ENCODE measurements at regions not wholly inside any gene's neighbourhood (a gene's known extent, or its start where the extent isn't known, plus 50 kb on each side); places are given as distances from the start of the nearest gene placed in this dataset.
A peak's percentile ranks its signal among the peaks of the same experiment; 100 is the strongest.

DNA sequence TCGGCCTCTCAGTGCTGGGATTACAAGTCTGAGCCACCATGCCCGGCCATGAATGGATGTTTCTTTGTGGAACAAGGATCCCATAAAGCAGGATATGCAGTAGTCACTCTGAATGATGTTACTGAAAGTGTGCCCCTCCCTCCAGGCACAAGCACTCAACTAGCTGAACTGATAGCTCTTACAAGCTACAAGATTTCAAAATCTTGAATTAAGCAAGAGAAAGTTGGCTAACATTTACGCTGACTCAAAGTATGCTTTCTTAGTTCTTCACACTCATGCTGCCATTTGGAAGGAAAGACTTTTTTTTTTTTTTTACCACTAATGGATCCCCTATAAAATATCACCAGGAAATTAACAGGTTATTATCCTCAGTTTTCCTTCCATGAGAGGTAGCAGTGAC, 549.0 kb upstream of the PKDCC start:
- DNase-seq = no peak

GRCh38 chr2:41500895-41501294, 546.9 kb upstream of the PKDCC start:
- DNase-seq = no peak

- DNase-seq = no peak
These were observed 545.1 kb upstream of the PKDCC start for GRCh38 chr2:41502752-41503151.

DNA sequence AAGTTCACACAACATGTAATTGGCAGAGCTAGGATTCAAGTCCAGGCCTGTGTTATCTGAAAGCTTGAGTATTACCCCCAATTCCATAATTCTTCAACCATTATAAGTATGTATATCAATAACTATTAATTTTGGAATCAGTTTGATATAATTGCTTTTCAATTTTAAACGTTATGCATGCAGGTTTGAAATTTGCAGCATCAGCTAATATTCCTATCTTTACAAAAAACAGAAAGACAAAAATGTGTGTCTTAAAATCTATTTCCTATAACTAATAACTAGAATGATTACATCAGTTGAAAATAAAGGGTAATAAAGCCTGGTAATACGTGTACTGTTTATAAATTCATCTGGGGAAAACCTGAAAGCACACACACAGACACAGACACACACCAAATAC, 543.3 kb upstream of the PKDCC start:
- DNase-seq = no peak

DNA sequence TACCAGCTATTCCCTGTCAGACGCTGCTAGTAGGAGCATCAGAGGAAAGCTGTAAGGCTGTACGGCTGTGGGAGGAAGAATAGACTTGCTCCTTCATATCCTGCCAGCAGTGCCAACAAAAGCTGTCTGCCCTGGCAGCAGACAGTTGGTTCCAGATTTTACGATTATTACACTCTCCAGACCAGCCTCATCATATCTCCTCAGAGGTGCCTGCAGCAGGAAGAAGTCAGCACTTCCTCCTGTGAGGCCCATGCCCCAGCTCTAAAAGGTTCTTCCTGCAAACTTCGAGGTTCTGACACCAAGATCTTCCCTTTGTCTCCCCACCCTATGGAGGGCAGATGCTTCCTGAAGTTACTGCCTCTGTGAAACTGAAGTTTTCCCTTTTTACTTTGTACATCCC, 537.7 kb upstream of the PKDCC start:
- DNase-seq = no peak

DNA sequence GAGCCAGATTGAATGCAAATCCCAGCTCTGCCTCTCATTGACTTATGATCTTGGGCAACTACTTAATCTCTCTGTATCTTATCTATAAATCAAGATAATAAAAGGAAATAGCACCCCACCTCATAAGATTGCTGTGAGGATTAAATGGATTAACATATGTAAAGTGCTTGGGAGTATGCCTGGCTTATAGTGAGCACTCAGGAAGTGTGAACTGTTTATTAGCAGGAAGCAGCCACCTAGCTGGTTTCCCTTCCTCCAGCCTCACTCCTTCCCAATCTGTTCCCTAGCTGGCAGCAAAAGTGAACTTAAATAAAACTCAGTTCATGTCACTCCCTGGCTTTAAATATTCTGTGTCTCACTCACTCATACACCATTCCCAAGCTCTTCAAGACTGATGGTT, 526.6 kb upstream of the PKDCC start:
- no peak for DNase-seq

DNA sequence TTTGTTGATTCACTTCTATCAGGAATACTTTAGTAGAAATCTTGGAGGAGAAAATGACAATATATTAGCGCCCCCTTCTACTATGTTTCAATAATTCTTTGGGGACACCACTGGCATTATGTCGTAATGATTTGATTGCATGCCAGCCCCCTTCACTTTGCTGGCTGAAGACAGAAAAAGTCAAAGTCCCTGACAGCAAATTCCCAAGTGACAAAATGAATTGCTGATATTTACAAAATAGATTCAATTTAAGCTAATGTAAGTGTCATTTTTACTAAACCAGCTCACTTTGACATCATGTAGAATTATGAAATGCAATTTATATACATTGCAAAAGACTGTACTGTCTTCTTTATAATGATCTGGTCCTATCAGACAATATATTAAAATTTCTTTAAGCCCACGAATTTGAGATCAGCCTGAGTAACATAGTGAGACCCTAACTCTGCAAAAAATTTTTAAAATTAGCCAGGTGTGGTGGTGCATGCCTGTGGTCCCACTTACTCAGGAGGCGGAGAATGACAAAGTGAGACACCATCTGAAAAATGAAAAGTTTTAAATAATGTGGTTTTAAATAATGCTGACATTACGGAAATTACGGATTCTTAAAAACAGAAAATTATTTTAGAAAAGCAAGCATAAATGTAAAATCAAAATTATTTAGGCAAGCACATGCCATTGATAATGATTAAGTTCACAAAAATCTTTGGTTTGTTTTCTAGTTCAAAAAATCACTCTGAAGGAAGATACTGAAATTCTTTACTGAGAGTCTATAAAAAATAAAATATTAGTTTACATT, 520.1 kb upstream of the PKDCC start:
- no peak for DNase-seq

DNA sequence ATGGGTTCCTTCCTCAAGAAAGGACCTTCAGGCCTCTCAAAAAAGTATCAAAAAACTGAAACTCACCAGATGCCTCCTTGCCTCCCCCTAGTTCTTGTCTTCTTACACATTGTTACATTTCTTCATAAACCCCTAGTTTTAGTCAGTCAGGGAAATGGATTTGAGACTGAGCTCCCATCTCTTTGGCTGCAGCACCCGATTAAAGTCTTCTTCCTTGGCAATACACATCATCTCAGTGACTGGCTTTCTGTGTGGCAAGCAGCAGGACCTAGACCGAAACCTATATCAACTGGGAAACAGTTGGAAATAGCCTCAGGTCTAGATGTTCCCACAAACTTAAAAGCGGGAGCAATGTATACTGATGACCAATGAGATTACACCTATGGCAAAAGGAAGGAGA, 512.2 kb upstream of the PKDCC start:
- no peak for DNase-seq

DNA sequence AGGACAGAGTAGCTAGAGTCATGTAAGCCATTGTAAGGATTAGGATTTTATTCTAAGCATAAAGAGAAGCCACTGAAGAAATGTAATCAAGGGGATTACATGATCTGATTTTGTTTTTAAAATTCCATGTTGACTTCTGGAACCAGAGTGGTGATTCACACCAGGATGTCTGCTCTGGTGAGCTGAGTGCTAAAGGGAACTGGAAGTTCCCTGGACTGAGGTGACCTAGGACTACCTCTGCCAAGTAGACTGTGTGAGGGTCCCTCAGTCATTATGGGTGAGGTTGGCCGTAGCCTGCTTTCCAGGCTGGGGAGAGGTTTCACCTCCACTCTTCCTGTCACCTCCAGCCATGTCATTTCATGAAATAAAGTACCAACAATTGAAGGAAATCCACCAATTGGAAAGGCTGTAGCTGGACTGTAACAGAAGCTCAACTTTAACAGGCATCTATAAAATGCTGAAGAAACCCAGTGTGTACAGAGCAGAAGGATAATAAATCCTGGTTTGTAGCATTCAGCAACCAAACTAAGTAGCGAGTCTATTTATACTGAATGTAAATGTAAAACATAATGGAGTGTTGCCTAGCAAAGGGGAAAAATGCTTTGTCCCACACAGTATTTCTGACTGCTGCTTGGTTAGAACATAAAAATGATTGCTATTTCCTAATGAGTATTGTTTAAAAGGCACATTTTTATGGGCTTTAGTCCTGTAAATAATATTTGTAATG, 507.4 kb upstream of the PKDCC start:
- DNase-seq = no peak

DNA sequence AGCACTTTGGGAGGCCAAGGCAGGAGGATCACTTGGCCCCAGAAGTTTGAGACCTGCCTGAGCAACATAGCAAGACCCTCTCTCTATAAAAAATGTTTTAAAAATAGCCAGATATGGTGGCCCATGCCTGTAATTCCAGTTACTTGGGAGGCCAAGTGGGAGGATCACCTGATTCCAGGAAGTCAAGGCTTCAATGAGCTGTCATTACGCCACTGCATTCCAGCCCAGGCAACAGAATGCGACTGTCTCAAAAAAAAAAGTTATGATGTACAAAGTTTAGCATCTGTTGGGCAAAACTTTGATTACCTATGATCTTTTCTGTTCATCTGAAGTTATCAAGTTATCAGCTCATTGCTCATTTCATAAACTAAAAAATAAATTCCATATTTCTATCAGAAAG, 504.1 kb upstream of the PKDCC start:
- no peak for DNase-seq

DNA sequence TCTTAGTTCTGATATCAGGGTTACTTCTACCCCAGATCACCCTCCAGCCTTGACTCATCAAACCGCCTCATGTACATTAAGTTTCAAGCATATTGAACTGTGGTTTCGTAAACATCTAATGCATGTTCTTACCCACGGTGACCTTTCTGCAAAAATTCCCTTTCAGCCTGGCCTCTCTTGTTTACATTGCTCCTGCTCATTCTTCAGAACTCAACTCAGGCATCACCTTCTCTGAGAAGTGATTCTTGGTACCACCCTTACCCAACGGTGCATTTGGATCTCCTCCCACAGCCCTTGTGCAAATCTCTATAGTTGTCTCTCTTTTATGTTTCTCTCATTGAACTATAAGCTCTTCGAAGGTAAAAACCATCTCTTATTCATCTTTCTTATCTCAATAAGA, 503.1 kb upstream of the PKDCC start:
- DNase-seq = no peak

DNA sequence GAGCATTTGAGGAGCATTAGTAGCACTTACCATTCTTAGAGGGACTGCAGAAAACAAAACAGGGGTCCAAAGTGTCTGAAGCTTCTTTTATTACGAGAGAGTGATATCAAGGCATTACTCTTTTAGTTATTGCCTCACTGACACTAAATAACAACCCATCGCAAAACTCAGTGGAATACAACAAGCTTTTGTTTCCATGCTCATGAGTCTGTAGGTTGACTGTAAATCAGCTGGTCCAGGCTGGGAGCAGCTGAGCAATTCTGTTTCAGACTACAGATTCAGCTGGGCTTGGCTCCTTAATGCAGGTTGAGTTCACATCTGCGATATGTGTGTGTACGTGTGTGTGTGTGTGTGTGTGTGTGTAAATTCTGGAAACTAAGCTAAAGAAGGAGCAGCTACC, 501.8 kb upstream of the PKDCC start:
- no peak for DNase-seq

- DNase-seq = no peak
These were observed 479.2 kb upstream of the PKDCC start for GRCh38 chr2:41568648-41569047.

GRCh38 chr2:41572154-41572553, 475.7 kb upstream of the PKDCC start:
- DNase-seq = peak; percentile 24

GRCh38 chr2:41576423-41576822, 471.4 kb upstream of the PKDCC start:
- DNase-seq = no peak

GRCh38 chr2:41579806-41580205, 468.0 kb upstream of the PKDCC start:
- no peak for DNase-seq

DNA sequence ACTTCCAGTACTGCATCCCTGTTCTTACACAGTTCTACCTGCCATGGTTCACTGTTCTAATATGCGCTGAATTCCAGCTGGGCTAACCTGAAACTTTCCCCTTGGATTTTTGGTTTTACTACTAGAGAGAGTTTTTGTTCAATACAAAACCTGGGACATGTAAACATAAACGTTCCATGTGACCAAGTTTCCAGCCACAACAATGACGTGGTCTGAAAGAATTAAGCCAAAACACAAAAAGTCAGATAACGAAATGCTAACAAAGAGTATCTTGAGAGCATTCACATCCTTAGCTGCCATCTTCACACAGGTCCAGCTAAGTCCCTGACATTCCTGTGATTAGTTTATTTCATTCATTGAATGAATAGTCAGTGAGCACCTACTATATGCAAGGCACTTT, 467.0 kb upstream of the PKDCC start:
- DNase-seq = no peak

- no peak for DNase-seq
These were observed 452.6 kb upstream of the PKDCC start for GRCh38 chr2:41595240-41595639.

- DNase-seq = no peak
These were observed 450.1 kb upstream of the PKDCC start for GRCh38 chr2:41597680-41598079.

- no peak for DNase-seq
These were observed 449.5 kb upstream of the PKDCC start for GRCh38 chr2:41598161-41598894.

GRCh38 chr2:41600460-41600859, 447.4 kb upstream of the PKDCC start:
- DNase-seq = no peak

DNA sequence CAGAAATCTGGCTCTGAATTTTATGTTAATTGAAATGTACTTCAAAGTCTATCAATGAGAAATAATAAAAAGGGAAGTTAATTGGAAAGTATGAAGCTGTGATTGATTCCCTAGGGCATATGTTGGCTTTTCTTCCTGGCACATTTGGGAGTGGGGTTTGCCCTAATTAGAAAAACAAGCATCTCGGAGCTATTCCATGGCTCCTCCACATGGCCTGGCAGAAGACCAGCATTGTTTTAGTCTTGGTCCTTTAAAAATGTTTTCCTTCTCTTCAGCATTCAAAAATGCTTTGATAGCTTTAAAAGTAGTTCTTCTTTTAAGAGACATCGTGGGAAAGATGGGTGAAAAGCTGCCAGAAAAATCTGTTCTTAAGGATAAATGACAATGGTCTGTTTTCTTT, 445.5 kb upstream of the PKDCC start:
- DNase-seq = no peak

- no peak for DNase-seq
These were observed 442.5 kb upstream of the PKDCC start for GRCh38 chr2:41605311-41605710.

- DNase-seq = no peak
These were observed 441.9 kb upstream of the PKDCC start for GRCh38 chr2:41605914-41606313.
